ENCODE measurements at regions not wholly inside any gene's neighbourhood (a gene's known extent, or its start where the extent isn't known, plus 50 kb on each side); places are given as distances from the start of the nearest gene placed in this dataset.

GRCh38 chr5:13536933-13537332, 407.6 kb downstream of the DNAH5 start (continued):
- no peak for TF ChIP-seq EP300 (IDR thresholded peaks at IDR 0.05; ENCODE audit: borderline replicate concordance in 1 of 2, low read depth in 2 of 2, low read length in 2 of 2)
- TF ChIP-seq CBX8 (IDR thresholded peaks at IDR 0.05; ENCODE audit: borderline replicate concordance, low read depth, low read length), result no peak
- TF ChIP-seq SP4 (IDR thresholded peaks at IDR 0.05; ENCODE audit: low read length), result no peak
- no peak for TF ChIP-seq MAFK (IDR thresholded peaks at IDR 0.05; ENCODE audit: low read depth, low read length)
- no peak for TF ChIP-seq SIRT6 (IDR thresholded peaks at IDR 0.05; ENCODE audit: low read length)
- TF ChIP-seq TEAD4 (IDR thresholded peaks at IDR 0.05; ENCODE audit: low read depth, low read length), result no peak

Data from H1 (cell line).